Prostate gland (tissue), 2 donors: ENCODE measurements at regions not wholly inside any gene's neighbourhood (a gene's known extent, or its start where the extent isn't known, plus 50 kb on each side); places are given as distances from the start of the nearest gene placed in this dataset.

ENCODE experiments used
- CTCF ChIP-seq, 4 experiments: fragments of 200-600 bp in 2 of 4; fragments of 450-650 bp in 2 of 4; sonication (generic) in 2 of 4; IDR thresholded peaks; 1 replicate in 3 of 4; 2 replicates in 1 of 4; pipeline ENCODE4 v1.5.1; 2016 to 2019; ENCODE audit warnings: antibody characterized with exemption in 4 of 4, mild to moderate bottlenecking in 2 of 4, moderate library complexity in 2 of 4
- POLR2A ChIP-seq: fragments of 450-650 bp; IDR thresholded peaks from one replicate; pipeline ENCODE4 v1.6.1; 2016; ENCODE audit warnings: antibody characterized with exemption, mild to moderate bottlenecking
- POLR2AphosphoS5 ChIP-seq: sonication (generic); formaldehyde crosslinking; IDR thresholded peaks from one replicate; pipeline ENCODE4 v1.6.1; 2017; ENCODE audit warnings: antibody characterized with exemption

DNA sequence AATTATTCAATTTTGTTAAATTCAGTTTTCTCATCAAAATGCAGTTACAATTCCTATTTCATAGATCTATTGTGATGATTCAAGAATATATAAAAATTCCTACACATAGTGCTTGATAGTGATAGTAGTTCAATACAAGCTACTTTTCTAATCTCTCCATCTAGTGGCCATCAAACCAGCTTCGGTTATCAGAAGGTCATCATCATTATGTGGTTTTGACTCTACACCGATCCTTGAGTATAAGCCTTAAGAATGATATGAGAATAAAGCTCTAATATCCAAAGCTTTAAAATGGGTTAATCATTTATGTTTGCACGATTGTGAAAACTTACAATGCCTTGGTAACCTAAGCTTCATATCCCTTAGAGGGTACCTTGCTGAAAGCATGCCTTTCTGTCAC, 167.5 kb upstream of the PREP start:
- TF ChIP-seq CTCF (IDR thresholded peaks at IDR 0.05) (no peak), POLR2A (no peak), POLR2AphosphoS5 (no peak)
